ENCODE measurements at regions not wholly inside any gene's neighbourhood (a gene's known extent, or its start where the extent isn't known, plus 50 kb on each side); places are given as distances from the start of the nearest gene placed in this dataset.
"Not testable (repeated sequence)": the region's sequence is repeated elsewhere in the genome, so short reads cannot be mapped to it uniquely, and the experiment has no call there.

DNA sequence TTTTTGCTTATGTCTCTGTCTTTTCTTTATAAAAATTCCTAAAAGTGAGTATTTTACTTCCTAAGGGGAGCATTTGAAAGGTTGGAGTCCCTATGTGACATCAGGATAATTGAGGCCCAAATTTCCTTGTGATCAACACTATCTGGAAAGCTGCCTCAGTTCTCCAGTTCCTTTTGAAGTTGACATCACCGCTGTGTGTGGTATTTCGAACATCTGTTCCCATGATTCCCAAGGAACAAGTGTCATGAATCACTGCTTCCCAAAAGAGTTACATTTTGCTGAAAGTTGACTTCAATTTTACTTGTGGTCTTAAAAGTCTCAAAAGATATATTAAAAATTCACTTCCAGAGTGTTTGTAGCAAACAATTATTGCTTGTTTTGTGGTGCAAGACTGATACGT is 452.1 kb upstream of the RGMB start:
- no peaks in the 10 kb centered on the region for H3K36me3 ChIP-seq (ENCODE audit: control insufficient read depth in 4 of 4, insufficient read depth in 4 of 4, low read length in 4 of 4)
- H3K9ac ChIP-seq (ENCODE audit: insufficient read depth in 1 of 2, low read length in 2 of 2) = no peak overlapping the region
- H3K9me3 ChIP-seq (ENCODE audit: control insufficient read depth in 4 of 4, insufficient read depth in 3 of 4, low read length in 3 of 4) = no peaks in the 10 kb centered on the region
- TF ChIP-seq, protein P1, sequence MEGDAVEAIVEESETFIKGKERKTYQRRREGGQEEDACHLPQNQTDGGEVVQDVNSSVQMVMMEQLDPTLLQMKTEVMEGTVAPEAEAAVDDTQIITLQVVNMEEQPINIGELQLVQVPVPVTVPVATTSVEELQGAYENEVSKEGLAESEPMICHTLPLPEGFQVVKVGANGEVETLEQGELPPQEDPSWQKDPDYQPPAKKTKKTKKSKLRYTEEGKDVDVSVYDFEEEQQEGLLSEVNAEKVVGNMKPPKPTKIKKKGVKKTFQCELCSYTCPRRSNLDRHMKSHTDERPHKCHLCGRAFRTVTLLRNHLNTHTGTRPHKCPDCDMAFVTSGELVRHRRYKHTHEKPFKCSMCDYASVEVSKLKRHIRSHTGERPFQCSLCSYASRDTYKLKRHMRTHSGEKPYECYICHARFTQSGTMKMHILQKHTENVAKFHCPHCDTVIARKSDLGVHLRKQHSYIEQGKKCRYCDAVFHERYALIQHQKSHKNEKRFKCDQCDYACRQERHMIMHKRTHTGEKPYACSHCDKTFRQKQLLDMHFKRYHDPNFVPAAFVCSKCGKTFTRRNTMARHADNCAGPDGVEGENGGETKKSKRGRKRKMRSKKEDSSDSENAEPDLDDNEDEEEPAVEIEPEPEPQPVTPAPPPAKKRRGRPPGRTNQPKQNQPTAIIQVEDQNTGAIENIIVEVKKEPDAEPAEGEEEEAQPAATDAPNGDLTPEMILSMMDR (IDR thresholded peaks at IDR 0.05; ENCODE audit: control extremely low read depth, extremely low read depth) = no peak
- ATAC-seq (ENCODE audit: insufficient read depth, low FRiP score) (no peak), DNase-seq (no peak)
- 90 to 93% methylated on average over 3 of the region's 3 CpGs for WGBS, 2 donors
- no peaks in the 10 kb centered on the region for H3K4me1 ChIP-seq (ENCODE audit: control insufficient read depth in 5 of 5, insufficient read depth in 5 of 5, low read length in 5 of 5)
- no peak overlapping the region for H3K27ac ChIP-seq (ENCODE audit: low read depth in 1 of 2, low read length in 1 of 2)
- H3K4me3 ChIP-seq = no peak overlapping the region
- H3K27me3 ChIP-seq (ENCODE audit: control insufficient read depth in 3 of 3, insufficient read depth in 3 of 3, low read length in 2 of 3) = no peaks in the 10 kb centered on the region

DNA sequence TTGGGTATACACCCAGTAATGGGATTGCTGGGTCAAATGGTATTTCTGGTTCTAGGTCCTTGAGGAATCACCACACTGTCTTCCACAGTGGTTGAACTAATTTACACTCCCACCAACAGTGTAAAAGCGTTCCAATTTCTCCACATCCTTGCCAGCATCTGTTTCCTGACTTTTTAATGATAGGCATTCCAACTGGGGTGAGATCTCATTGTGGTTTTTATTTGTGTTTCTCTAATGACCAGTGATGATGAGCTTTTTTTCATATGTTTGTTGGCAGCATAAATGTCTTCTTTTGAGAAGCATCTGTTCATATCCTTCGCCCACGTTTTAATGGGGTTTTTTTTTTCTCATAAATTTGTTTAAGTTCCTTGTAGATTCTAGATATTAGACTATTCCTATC is 448.3 kb upstream of the RGMB start:
- not testable (repeated sequence) for H3K36me3 ChIP-seq (ENCODE audit: control insufficient read depth in 4 of 4, insufficient read depth in 4 of 4, low read length in 4 of 4); H3K9ac ChIP-seq (ENCODE audit: insufficient read depth in 1 of 2, low read length in 2 of 2); H3K27ac ChIP-seq (ENCODE audit: low read depth in 1 of 2, low read length in 1 of 2); H3K27me3 ChIP-seq (ENCODE audit: control insufficient read depth in 3 of 3, insufficient read depth in 3 of 3, low read length in 2 of 3); ATAC-seq (ENCODE audit: insufficient read depth, low FRiP score); H3K9me3 ChIP-seq (ENCODE audit: control insufficient read depth in 4 of 4, insufficient read depth in 3 of 4, low read length in 3 of 4); H3K4me3 ChIP-seq; DNase-seq; H3K4me1 ChIP-seq (ENCODE audit: control insufficient read depth in 5 of 5, insufficient read depth in 5 of 5, low read length in 5 of 5)
- 67% methylated on average over 3 of the region's 3 CpGs for WGBS, 2 donors

DNA sequence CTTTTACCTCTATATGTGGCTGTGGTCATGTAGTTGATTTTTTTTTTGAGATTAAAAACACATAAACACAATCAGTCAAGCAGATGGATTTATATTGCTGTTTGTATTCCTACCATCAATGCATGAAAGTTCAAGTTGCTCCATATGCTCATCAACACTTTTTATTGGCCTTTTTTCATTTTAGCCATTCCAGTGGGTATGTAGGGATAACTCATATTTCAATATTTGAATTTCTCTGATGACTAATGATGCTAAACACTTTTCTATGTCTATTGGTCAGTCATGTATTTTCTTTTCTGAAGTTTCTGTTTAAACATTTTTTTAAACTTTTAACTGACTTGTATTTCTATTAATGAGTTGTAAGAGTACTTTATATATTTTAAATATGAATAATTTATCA is 445.4 kb upstream of the RGMB start:
- H3K27ac ChIP-seq (ENCODE audit: low read depth in 1 of 2, low read length in 1 of 2) = no peak overlapping the region
- no peak overlapping the region for H3K9ac ChIP-seq (ENCODE audit: insufficient read depth in 1 of 2, low read length in 2 of 2)
- no peak overlapping the region for H3K4me3 ChIP-seq
- H3K27me3 ChIP-seq (ENCODE audit: control insufficient read depth in 3 of 3, insufficient read depth in 3 of 3, low read length in 2 of 3) = no peaks in the 10 kb centered on the region
- TF ChIP-seq, protein P1 (IDR thresholded peaks at IDR 0.05; ENCODE audit: control extremely low read depth, extremely low read depth) = no peak
- H3K36me3 ChIP-seq (ENCODE audit: control insufficient read depth in 4 of 4, insufficient read depth in 4 of 4, low read length in 4 of 4) = no peaks in the 10 kb centered on the region
- no peaks in the 10 kb centered on the region for H3K9me3 ChIP-seq (ENCODE audit: control insufficient read depth in 4 of 4, insufficient read depth in 3 of 4, low read length in 3 of 4)
- DNase-seq (no peak), ATAC-seq (ENCODE audit: insufficient read depth, low FRiP score) (no peak)
- H3K4me1 ChIP-seq (ENCODE audit: control insufficient read depth in 5 of 5, insufficient read depth in 5 of 5, low read length in 5 of 5) = no peaks in the 10 kb centered on the region

DNA sequence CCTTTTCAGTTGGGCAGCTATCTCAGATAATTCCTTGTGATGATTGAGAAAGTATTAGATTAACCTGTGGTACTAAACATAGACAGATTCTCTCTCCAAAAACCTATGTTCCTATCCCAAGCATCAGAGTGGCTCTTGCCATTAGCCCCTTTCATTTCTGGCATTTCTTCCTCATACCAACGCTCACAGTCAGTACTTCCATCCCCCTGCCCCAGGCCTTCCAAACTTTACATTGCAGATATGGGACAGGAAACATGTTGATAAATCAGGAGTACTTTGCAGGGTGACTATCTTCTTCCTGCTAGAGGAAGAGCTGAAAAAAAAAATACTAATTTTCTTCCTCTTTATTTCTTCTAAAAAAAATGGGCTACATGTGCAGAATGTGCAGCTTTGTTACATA is 442.6 kb upstream of the RGMB start:
- Histone ChIP-seq H3K4me1 (ENCODE audit: control insufficient read depth in 5 of 5, insufficient read depth in 5 of 5, low read length in 5 of 5) (no peaks in the 10 kb centered on the region), H3K27me3 (ENCODE audit: control insufficient read depth in 3 of 3, insufficient read depth in 3 of 3, low read length in 2 of 3) (no peaks in the 10 kb centered on the region), H3K27ac (ENCODE audit: low read depth in 1 of 2, low read length in 1 of 2) (no peak overlapping the region), H3K36me3 (ENCODE audit: control insufficient read depth in 4 of 4, insufficient read depth in 4 of 4, low read length in 4 of 4) (no peaks in the 10 kb centered on the region), H3K9me3 (ENCODE audit: control insufficient read depth in 4 of 4, insufficient read depth in 3 of 4, low read length in 3 of 4) (no peaks in the 10 kb centered on the region), H3K4me3 (no peak overlapping the region), H3K9ac (ENCODE audit: insufficient read depth in 1 of 2, low read length in 2 of 2) (no peak overlapping the region)
- DNase-seq = no peak
- ATAC-seq (ENCODE audit: insufficient read depth, low FRiP score) = no peak
- 27 to 37% methylated on average over 1 of the region's 1 CpG for WGBS, 2 donors
- TF ChIP-seq, protein P1 (IDR thresholded peaks at IDR 0.05; ENCODE audit: control extremely low read depth, extremely low read depth) = no peak

Data from lung (tissue), 11 donors.